ENCODE measurements at regions not wholly inside any gene's neighbourhood (a gene's known extent, or its start where the extent isn't known, plus 50 kb on each side); places are given as distances from the start of the nearest gene placed in this dataset.

GRCh38 chr21:43355266-43355924 is 71.5 kb downstream of the SIK1 start:
- WGBS, 5 donors = 82 to 95% (median 90%) methylated on average over 15 to 25 of the region's 25 CpGs
- TF ChIP-seq POLR2A (IDR thresholded peaks at IDR 0.05) (no peak), POLR2AphosphoS5 (IDR thresholded peaks at IDR 0.05) (peak in 2 of 3 donors; percentile 54 to 73)
- intact Hi-C loops (cut with DNase I; ENCODE audit: low total_unique reads) = no loop called here
- Histone ChIP-seq H3K27me3 (replicated peaks in 1 of 7) (no peaks in the 10 kb centered on the region), H3K4me1 (peaks cover 0 to 45% (median 12%) of the 10 kb centered on the region in 6 donors), H3K36me3 (no peaks in the 10 kb centered on the region), H3K9me3 (no peaks in the 10 kb centered on the region), H3K27ac (peak overlapping the region in 4 of 8 donors; percentile 24 to 89 (median 63)), H3K4me3 (no peak overlapping the region)
- no peak for DNase-seq

DNA sequence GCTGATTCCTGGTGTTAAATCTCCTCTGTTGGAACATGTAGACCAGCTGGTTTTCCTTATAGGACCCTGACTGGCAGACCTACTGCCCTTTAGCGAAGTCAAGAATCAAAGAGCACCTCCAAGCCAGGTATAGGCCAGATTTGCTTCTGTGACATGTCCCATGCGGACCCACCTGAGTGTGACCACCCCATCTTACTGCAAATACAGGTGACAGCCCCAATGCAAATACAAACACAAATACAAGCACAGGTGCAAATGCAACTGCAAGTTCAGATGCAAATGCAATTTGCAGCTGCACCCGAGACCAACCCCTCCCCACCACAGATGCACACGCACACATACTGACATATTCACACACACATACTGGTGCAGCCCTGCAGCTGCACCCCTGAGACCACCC is 72.3 kb downstream of the SIK1 start:
- intact Hi-C loops (cut with DNase I; ENCODE audit: low total_unique reads) = no loop called here
- no peaks in the 10 kb centered on the region for H3K9me3 ChIP-seq
- no peak for DNase-seq
- peaks cover 0 to 39% (median 10%) of the 10 kb centered on the region in 6 donors for H3K4me1 ChIP-seq
- TF ChIP-seq CTCF (IDR thresholded peaks at IDR 0.05 in 8 of 11, conservative IDR thresholded peaks at IDR 0.05 in 3 of 11) (no peak), POLR2A (IDR thresholded peaks at IDR 0.05) (no peak), POLR2AphosphoS5 (IDR thresholded peaks at IDR 0.05) (no peak)
- peak overlapping the region in 7 of 8 donors; percentile 7 to 89 (median 72) for H3K27ac ChIP-seq
- no peaks in the 10 kb centered on the region for H3K27me3 ChIP-seq (replicated peaks in 1 of 7)
- H3K4me3 ChIP-seq = no peak overlapping the region
- no peaks in the 10 kb centered on the region for H3K36me3 ChIP-seq
- 82 to 94% (median 85%) methylated on average over 4 of the region's 4 CpGs for WGBS, 5 donors

DNA sequence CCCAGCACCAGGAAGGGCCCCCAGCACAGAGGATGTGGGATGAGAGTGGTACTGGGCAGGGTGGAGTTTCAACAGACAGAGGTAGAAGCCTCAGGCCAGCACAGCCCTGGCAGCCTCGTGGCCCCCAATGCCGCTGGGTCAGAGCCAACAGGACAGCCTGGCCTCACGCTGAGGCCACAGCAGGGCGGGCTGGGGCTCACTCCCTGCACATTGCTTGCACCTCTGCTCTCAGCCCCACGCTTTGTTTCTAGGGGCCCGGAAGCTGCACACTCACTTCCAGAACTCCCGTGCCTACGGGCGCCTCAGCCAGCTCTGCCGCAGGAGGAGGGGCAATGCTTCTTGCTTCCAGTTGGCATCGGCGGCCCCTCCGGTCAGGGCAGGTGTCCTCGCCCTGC is 72.9 kb downstream of the SIK1 start:
- Histone ChIP-seq H3K27me3 (replicated peaks in 1 of 7) (no peaks in the 10 kb centered on the region), H3K4me3 (peak overlapping the region in 1 of 8 donors; percentile 25), H3K4me1 (peaks cover 0 to 40% (median 15%) of the 10 kb centered on the region in 6 donors), H3K9me3 (no peaks in the 10 kb centered on the region), H3K36me3 (no peaks in the 10 kb centered on the region), H3K27ac (peak overlapping the region in 7 of 8 donors; percentile 7 to 89 (median 72))
- intact Hi-C loops (cut with DNase I; ENCODE audit: low total_unique reads) = no loop called here
- no peak for DNase-seq
- WGBS, 5 donors = 82 to 90% (median 83%) methylated on average over 6 to 14 of the region's 14 CpGs
- TF ChIP-seq POLR2AphosphoS5 (IDR thresholded peaks at IDR 0.05) (peak; percentile 51 to 64 (median 51)), CTCF (IDR thresholded peaks at IDR 0.05 in 8 of 11, conservative IDR thresholded peaks at IDR 0.05 in 3 of 11) (no peak)

DNA sequence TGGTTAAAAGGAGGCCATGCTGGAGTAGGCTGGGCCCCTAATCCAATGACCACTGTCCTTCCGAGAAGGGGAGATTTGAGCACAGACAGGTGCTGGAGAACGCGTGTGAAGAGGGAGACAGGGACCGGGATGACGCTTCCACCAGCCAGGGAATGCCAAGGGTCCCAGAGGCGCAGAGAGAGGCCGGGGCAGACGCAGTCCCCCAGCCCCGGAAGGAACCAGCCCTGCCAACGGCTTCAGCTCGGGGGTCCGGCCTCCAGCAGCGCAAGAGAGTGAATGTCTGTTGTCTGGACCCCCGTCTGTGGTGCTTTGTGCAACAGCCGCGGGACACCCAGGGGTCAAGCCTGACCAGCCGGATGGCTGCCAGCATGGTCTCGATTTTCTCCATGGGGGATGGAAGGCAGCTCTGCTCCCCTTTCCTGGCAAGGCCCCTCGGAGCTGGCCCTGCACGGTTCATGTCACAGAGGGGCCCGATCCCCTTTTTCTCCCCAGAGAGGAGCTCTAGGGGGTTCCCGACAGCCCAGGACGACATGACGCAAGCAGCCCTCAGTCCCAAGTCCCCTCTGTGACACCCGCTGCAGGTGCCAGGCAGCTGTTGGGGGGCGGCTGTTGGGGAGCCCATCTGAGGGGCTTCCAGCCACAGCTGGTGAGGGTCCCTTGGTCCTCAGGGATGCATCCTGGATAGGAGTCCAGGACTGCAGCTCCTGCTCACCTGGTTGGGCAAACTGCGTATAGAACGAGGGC is 73.5 kb downstream of the SIK1 start:
- peak overlapping the region in 7 of 8 donors; percentile 7 to 89 (median 72) for H3K27ac ChIP-seq
- no peaks in the 10 kb centered on the region for H3K36me3 ChIP-seq
- peaks cover 4 to 43% (median 20%) of the 10 kb centered on the region in 6 donors for H3K4me1 ChIP-seq
- H3K27me3 ChIP-seq (replicated peaks in 1 of 7) = no peaks in the 10 kb centered on the region
- no peak for DNase-seq
- intact Hi-C loops (cut with DNase I; ENCODE audit: low total_unique reads) = no loop called here
- H3K9me3 ChIP-seq = no peaks in the 10 kb centered on the region
- H3K4me3 ChIP-seq = peak overlapping the region in 1 of 8 donors; percentile 25
- 84 to 93% (median 91%) methylated on average over 14 to 28 of the region's 28 CpGs for WGBS, 5 donors
- TF ChIP-seq POLR2A (IDR thresholded peaks at IDR 0.05) (peak in 1 of 3 donors; percentile 6), POLR2AphosphoS5 (IDR thresholded peaks at IDR 0.05) (peak in 2 of 3 donors; percentile 1 to 7), CTCF (IDR thresholded peaks at IDR 0.05 in 8 of 11, conservative IDR thresholded peaks at IDR 0.05 in 3 of 11) (no peak)
